Thyroid gland (tissue), 4 donors: ENCODE measurements at regions not wholly inside any gene's neighbourhood (a gene's known extent, or its start where the extent isn't known, plus 50 kb on each side); places are given as distances from the start of the nearest gene placed in this dataset.
"Not testable (repeated sequence)": the region's sequence is repeated elsewhere in the genome, so short reads cannot be mapped to it uniquely, and the experiment has no call there.

Source experiments
- DNase-seq, 2 donors: peaks; one replicate each; pipeline ENCODE4 v3.0.0-alpha.2; 2019
- H3K27ac ChIP-seq, 3 donors: fragments of 200-600 bp; sonication (generic); 1 replicate in 2 of 3; 2 replicates in 1 of 3; pipeline ENCODE4 v1.5.1; 2016 to 2019; ENCODE audit warnings: mild to moderate bottlenecking in 1 of 3, moderate library complexity in 1 of 3
- H3K27me3 ChIP-seq: fragments of 200-600 bp; sonication (generic); one replicate; pipeline ENCODE4 v1.5.1; 2019
- H3K36me3 ChIP-seq, 2 donors: fragments of 200-600 bp; sonication (generic); one replicate each; pipeline ENCODE4 v1.5.1; 2016 to 2019
- H3K4me1 ChIP-seq, 2 donors: fragments of 200-600 bp; sonication (generic); one replicate each; pipeline ENCODE4 v1.5.1; 2017 to 2019
- H3K4me3 ChIP-seq, 3 donors: fragments of 200-600 bp; sonication (generic); replicated peaks in 1 of 3; 1 replicate in 2 of 3; 2 replicates in 1 of 3; pipeline ENCODE4 v1.5.1; 2016; ENCODE audit warnings: mild to moderate bottlenecking in 1 of 3
- H3K9me3 ChIP-seq: fragments of 200-600 bp; sonication (generic); one replicate; pipeline ENCODE4 v1.5.1; 2017
- POLR2A ChIP-seq, 2 donors: fragments of 450-650 bp; IDR thresholded peaks; one replicate each; pipeline ENCODE4 v1.6.1; 2017; ENCODE audit warnings: antibody characterized with exemption in 2 of 2, mild to moderate bottlenecking in 2 of 2, moderate library complexity in 1 of 2
- WGBS, 2 donors: methylation state at CpG; one replicate each; pipeline ENCODE4 v1.1.5; 2017; 5-methylcytosine and 5-hydroxymethylcytosine counted together
- intact Hi-C: fragments of 100-400 bp; cut with DNase I; formaldehyde crosslinking; loops from one replicate; pipeline ENCODE4 v1.15.1; 2023
- TF ChIP-seq, protein P1 (sequence below), 6 experiments: fragments of 200-600 bp in 3 of 6; fragments of 450-650 bp in 3 of 6; sonication (generic) in 3 of 6; IDR thresholded peaks; one replicate each; pipeline ENCODE4 v1.5.1; 2016 to 2019; ENCODE audit warnings: antibody characterized with exemption in 6 of 6, mild to moderate bottlenecking in 2 of 6, inconsistent platforms in 1 of 6, moderate library complexity in 1 of 6

DNA sequence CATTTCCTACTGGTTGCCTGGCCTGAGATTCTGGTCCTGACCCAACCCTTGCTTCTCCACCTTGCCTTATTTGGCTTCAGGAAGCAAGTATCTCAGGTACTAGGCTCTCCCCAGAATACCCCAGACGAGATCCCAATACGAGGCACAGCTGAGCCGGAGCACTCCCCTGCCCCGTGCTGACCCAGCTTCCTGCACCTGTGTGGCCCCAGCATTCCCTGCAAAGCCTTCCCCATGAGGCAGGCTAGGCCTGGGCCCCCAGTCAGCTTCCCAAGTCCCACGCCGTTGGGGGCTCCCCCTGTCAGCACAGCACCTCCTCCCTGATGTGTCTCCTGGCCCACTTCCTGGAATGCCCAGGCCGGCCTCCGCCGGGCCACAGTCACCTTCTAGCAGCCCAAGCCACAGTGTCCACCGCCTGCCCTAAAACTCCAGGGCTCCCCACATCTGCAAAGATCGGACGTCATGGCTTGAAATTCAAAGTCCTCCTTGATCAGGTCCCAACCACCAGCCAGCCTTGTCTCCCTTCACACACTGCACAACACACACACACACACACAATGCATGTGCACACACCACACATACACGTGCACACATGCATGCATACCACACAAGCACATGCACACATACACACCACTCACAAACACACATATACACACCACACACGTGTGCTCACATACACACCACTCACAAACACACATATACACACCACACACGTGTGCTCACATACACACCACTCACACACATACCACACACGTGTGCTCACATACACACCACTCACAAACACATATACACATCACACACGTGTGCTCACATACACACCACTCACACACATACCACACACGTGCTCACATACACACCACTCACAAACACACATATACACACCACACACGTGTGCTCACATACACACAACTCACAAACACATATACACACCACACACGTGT is 78.9 kb upstream of the FOXK1 start:
- intact Hi-C loops = no loop called here
- WGBS, 2 donors = 77 to 90% methylated on average over 15 to 20 of the region's 20 CpGs
- TF ChIP-seq, protein P1, sequence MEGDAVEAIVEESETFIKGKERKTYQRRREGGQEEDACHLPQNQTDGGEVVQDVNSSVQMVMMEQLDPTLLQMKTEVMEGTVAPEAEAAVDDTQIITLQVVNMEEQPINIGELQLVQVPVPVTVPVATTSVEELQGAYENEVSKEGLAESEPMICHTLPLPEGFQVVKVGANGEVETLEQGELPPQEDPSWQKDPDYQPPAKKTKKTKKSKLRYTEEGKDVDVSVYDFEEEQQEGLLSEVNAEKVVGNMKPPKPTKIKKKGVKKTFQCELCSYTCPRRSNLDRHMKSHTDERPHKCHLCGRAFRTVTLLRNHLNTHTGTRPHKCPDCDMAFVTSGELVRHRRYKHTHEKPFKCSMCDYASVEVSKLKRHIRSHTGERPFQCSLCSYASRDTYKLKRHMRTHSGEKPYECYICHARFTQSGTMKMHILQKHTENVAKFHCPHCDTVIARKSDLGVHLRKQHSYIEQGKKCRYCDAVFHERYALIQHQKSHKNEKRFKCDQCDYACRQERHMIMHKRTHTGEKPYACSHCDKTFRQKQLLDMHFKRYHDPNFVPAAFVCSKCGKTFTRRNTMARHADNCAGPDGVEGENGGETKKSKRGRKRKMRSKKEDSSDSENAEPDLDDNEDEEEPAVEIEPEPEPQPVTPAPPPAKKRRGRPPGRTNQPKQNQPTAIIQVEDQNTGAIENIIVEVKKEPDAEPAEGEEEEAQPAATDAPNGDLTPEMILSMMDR (IDR thresholded peaks at IDR 0.05) = no peak
- no peak overlapping the region for H3K4me3 ChIP-seq
- no peak for DNase-seq
- H3K27me3 ChIP-seq = no peaks in the 10 kb centered on the region
- no peaks in the 10 kb centered on the region for H3K36me3 ChIP-seq
- H3K9me3 ChIP-seq = no peaks in the 10 kb centered on the region
- no peaks in the 10 kb centered on the region for H3K4me1 ChIP-seq
- no peak overlapping the region for H3K27ac ChIP-seq

DNA sequence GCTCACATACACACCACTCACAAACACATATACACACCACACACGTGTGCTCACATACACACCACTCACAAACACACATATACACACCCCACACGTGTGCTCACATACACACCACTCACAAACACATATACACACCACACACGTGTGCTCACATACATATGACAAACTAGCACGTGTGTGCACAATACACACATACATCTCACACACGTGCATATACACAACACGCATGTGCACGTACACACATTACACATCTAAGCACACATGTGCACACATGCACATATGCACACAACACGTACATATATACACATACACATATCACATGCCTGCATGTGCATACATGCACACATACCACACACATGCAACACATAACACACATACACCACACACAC is 78.3 kb upstream of the FOXK1 start:
- intact Hi-C loops = no loop called here
- TF ChIP-seq, protein P1 (IDR thresholded peaks at IDR 0.05) = no peak
- TF ChIP-seq POLR2A (IDR thresholded peaks at IDR 0.05) = no peak
- Histone ChIP-seq H3K9me3 (no peaks in the 10 kb centered on the region), H3K4me1 (no peaks in the 10 kb centered on the region), H3K27ac (no peak overlapping the region), H3K36me3 (no peaks in the 10 kb centered on the region), H3K4me3 (no peak overlapping the region), H3K27me3 (no peaks in the 10 kb centered on the region)
- 97% methylated on average over 8 of the region's 8 CpGs for WGBS, 2 donors
- DNase-seq = no peak

DNA sequence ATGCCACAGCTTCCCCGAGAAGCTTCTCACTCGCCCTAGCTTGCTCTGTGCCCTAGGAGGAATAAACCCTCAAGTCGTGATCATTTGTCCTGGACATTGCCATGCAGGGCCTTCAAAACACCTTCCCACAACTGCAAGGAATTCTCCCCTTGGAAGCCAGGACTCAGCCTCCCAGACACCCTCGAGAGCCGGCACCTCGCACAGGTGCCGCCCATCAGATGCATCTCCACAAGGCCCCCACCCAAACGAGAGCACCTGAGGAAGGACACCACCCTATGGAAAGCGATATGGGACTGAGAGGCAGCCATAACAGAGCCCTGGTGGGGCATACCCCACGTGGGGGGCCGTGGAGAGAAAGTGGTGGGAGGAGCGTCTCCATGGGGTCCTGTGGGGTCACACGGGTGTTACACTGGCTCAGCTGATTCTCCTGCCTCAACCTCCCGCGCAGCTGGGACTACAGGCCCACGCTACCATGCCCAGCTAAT is 77.6 kb upstream of the FOXK1 start:
- Histone ChIP-seq H3K27ac (no peak overlapping the region), H3K4me3 (no peak overlapping the region), H3K9me3 (no peaks in the 10 kb centered on the region), H3K27me3 (no peaks in the 10 kb centered on the region), H3K36me3 (no peaks in the 10 kb centered on the region), H3K4me1 (no peaks in the 10 kb centered on the region)
- WGBS, 2 donors = 87 to 88% methylated on average over 16 of the region's 16 CpGs
- no peak for DNase-seq
- TF ChIP-seq, protein P1 (IDR thresholded peaks at IDR 0.05) = no peak
- TF ChIP-seq POLR2A (IDR thresholded peaks at IDR 0.05) = no peak
- intact Hi-C loops = no loop called here

DNA sequence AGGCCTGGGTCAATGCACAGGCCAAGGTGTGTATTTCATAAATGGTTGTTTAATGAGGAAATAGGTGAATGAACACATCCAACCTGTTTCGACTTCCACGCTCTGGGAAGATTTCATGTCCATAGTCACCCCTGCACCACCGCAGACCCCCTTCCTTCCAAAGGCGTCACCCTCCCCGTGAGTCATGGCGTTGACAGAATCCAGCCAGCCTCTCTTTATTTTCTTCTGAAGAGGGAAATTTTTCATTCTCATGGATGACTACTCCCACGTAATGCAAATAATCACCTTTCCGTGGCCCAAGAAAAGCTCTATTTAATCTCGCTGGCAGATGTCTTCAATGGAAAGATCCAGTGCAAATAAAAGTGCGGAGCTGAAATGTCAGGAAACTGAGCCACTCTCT is 75.3 kb upstream of the FOXK1 start:
- Histone ChIP-seq H3K9me3 (no peaks in the 10 kb centered on the region), H3K27ac (no peak overlapping the region), H3K36me3 (no peaks in the 10 kb centered on the region), H3K27me3 (no peaks in the 10 kb centered on the region), H3K4me3 (no peak overlapping the region), H3K4me1 (no peaks in the 10 kb centered on the region)
- intact Hi-C loops = no loop called here
- no peak for DNase-seq
- TF ChIP-seq POLR2A (IDR thresholded peaks at IDR 0.05) = no peak
- TF ChIP-seq, protein P1 (IDR thresholded peaks at IDR 0.05) = no peak
- WGBS, 2 donors = 55 to 59% methylated on average over 10 of the region's 10 CpGs

DNA sequence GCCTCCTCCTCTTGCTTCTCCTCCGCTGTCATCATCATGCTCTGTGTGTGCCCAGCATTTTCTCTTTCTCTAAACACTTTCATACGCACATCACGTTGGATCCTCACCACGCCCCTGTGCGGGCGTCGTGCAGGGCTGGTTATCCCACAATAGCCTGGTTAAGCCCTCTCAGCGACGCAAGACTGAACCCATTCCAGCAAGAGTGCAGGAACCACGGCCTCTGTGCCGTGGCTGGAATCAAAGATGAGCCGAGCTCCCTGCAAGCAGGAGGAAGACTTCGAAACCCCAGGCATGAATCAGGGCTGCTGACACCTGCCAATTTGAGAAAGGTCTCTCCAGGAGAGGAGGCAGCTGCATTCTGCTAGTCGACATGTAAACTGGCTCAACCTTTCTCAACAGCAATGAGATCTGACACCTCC is 74.8 kb upstream of the FOXK1 start:
- intact Hi-C loops = no loop called here
- H3K36me3 ChIP-seq = no peaks in the 10 kb centered on the region
- H3K27ac ChIP-seq = no peak overlapping the region
- 32 to 48% methylated on average over 14 of the region's 14 CpGs for WGBS, 2 donors
- no peaks in the 10 kb centered on the region for H3K4me1 ChIP-seq
- H3K4me3 ChIP-seq = no peak overlapping the region
- peak in 1 of 2 donors; percentile 35 for DNase-seq
- no peaks in the 10 kb centered on the region for H3K27me3 ChIP-seq
- H3K9me3 ChIP-seq = no peaks in the 10 kb centered on the region
- TF ChIP-seq, protein P1 (IDR thresholded peaks at IDR 0.05) = no peak
- TF ChIP-seq POLR2A (IDR thresholded peaks at IDR 0.05) = no peak

DNA sequence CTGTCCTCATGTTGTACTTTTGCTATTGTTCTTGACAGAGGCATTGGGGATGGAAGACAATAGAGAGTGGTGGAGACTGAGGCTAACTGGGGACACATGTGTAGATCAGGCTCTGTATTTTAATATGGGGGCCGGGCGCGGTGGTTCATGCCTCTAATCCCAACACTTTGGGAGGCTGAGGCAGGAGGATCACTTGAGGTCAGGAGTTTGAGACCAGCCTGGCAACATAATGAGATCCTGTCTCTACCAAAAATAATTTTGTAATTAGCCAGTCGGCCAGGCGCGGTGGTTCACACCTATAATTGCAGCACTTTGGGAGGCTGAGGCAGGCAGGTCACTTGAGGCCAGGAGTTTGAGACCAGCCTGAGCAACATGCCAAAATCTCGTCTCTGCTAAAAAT is 72.5 kb upstream of the FOXK1 start:
- peaks cover 0 to 14% of the 10 kb centered on the region in 2 donors for H3K4me1 ChIP-seq
- H3K9me3 ChIP-seq, H3K36me3 ChIP-seq, H3K27ac ChIP-seq, H3K27me3 ChIP-seq, H3K4me3 ChIP-seq, DNase-seq, intact Hi-C loops: not testable (repeated sequence)
- WGBS, 2 donors = 81 to 95% methylated on average over 7 of the region's 7 CpGs
